ENCODE measurements at regions not wholly inside any gene's neighbourhood (a gene's known extent, or its start where the extent isn't known, plus 50 kb on each side); places are given as distances from the start of the nearest gene placed in this dataset.
A peak's percentile ranks its signal among the peaks of the same experiment; 100 is the strongest.

GRCh38 chr7:17460001-17460400 is 161.5 kb downstream of the AHR start:
- no peak overlapping the region for H3K4me3 ChIP-seq (ENCODE audit: low read depth, low read length)
- H3K36me3 ChIP-seq (ENCODE audit: insufficient read depth, low read length): no peaks in the 10 kb centered on the region
- H3K79me2 ChIP-seq (ENCODE audit: control insufficient read depth, insufficient read depth, low read length, unreplicated experiment): no peaks in the 10 kb centered on the region
- no peaks in the 10 kb centered on the region for H3K27me3 ChIP-seq (ENCODE audit: insufficient read depth, low read length)
- H2AFZ ChIP-seq (ENCODE audit: low read length, unreplicated experiment): no peak overlapping the region
- no peak overlapping the region for H3K27ac ChIP-seq (ENCODE audit: low read depth, low read length)
- peaks cover 8% of the 10 kb centered on the region for H3K4me1 ChIP-seq (ENCODE audit: control insufficient read depth, insufficient read depth, low read length, unreplicated experiment)

GRCh38 chr7:17460665-17461064 is 162.2 kb downstream of the AHR start:
- H3K27ac ChIP-seq (ENCODE audit: low read depth, low read length): no peak overlapping the region
- H3K79me2 ChIP-seq (ENCODE audit: control insufficient read depth, insufficient read depth, low read length, unreplicated experiment): no peaks in the 10 kb centered on the region
- peaks cover 8% of the 10 kb centered on the region for H3K4me1 ChIP-seq (ENCODE audit: control insufficient read depth, insufficient read depth, low read length, unreplicated experiment)
- no peaks in the 10 kb centered on the region for H3K27me3 ChIP-seq (ENCODE audit: insufficient read depth, low read length)
- no peak overlapping the region for H3K4me3 ChIP-seq (ENCODE audit: low read depth, low read length)
- no peaks in the 10 kb centered on the region for H3K36me3 ChIP-seq (ENCODE audit: insufficient read depth, low read length)
- H2AFZ ChIP-seq (ENCODE audit: low read length, unreplicated experiment): no peak overlapping the region

- H3K79me2 ChIP-seq (ENCODE audit: control insufficient read depth, insufficient read depth, low read length, unreplicated experiment): no peaks in the 10 kb centered on the region
- H3K4me1 ChIP-seq (ENCODE audit: control insufficient read depth, insufficient read depth, low read length, unreplicated experiment): no peaks in the 10 kb centered on the region
- H3K36me3 ChIP-seq (ENCODE audit: insufficient read depth, low read length): no peaks in the 10 kb centered on the region
- peak overlapping the region; percentile 55 for H2AFZ ChIP-seq (ENCODE audit: low read length, unreplicated experiment)
- no peaks in the 10 kb centered on the region for H3K27me3 ChIP-seq (ENCODE audit: insufficient read depth, low read length)
- H3K4me3 ChIP-seq (ENCODE audit: low read depth, low read length): no peak overlapping the region
- no peak overlapping the region for H3K27ac ChIP-seq (ENCODE audit: low read depth, low read length)
These were observed 163.7 kb downstream of the AHR start for GRCh38 chr7:17462131-17462631.

GRCh38 chr7:17463511-17464085 is 165.1 kb downstream of the AHR start:
- no peaks in the 10 kb centered on the region for H3K36me3 ChIP-seq (ENCODE audit: insufficient read depth, low read length)
- H3K27me3 ChIP-seq (ENCODE audit: insufficient read depth, low read length): no peaks in the 10 kb centered on the region
- H2AFZ ChIP-seq (ENCODE audit: low read length, unreplicated experiment): no peak overlapping the region
- no peaks in the 10 kb centered on the region for H3K79me2 ChIP-seq (ENCODE audit: control insufficient read depth, insufficient read depth, low read length, unreplicated experiment)
- H3K4me1 ChIP-seq (ENCODE audit: control insufficient read depth, insufficient read depth, low read length, unreplicated experiment): no peaks in the 10 kb centered on the region
- no peak overlapping the region for H3K4me3 ChIP-seq (ENCODE audit: low read depth, low read length)
- H3K27ac ChIP-seq (ENCODE audit: low read depth, low read length): no peak overlapping the region

- no peaks in the 10 kb centered on the region for H3K4me1 ChIP-seq (ENCODE audit: control insufficient read depth, insufficient read depth, low read length, unreplicated experiment)
- H3K4me3 ChIP-seq (ENCODE audit: low read depth, low read length): no peak overlapping the region
These were observed 167.8 kb downstream of the AHR start for GRCh38 chr7:17466216-17466615.

GRCh38 chr7:17467386-17467945 is 169.0 kb downstream of the AHR start:
- no peaks in the 10 kb centered on the region for H3K27me3 ChIP-seq (ENCODE audit: insufficient read depth, low read length)
- no peaks in the 10 kb centered on the region for H3K79me2 ChIP-seq (ENCODE audit: control insufficient read depth, insufficient read depth, low read length, unreplicated experiment)
- H3K27ac ChIP-seq (ENCODE audit: low read depth, low read length): no peak overlapping the region
- no peaks in the 10 kb centered on the region for H3K4me1 ChIP-seq (ENCODE audit: control insufficient read depth, insufficient read depth, low read length, unreplicated experiment)
- H3K36me3 ChIP-seq (ENCODE audit: insufficient read depth, low read length): no peaks in the 10 kb centered on the region
- H2AFZ ChIP-seq (ENCODE audit: low read length, unreplicated experiment): no peak overlapping the region
- no peak overlapping the region for H3K4me3 ChIP-seq (ENCODE audit: low read depth, low read length)

More at GRCh38 chr7:17466216-17466615, 167.8 kb downstream of the AHR start:
- Histone ChIP-seq H2AFZ (ENCODE audit: low read length, unreplicated experiment) (no peak overlapping the region), H3K27ac (ENCODE audit: low read depth, low read length) (no peak overlapping the region), H3K27me3 (ENCODE audit: insufficient read depth, low read length) (no peaks in the 10 kb centered on the region), H3K79me2 (ENCODE audit: control insufficient read depth, insufficient read depth, low read length, unreplicated experiment) (no peaks in the 10 kb centered on the region), H3K36me3 (ENCODE audit: insufficient read depth, low read length) (no peaks in the 10 kb centered on the region)

- no peaks in the 10 kb centered on the region for H3K4me1 ChIP-seq (ENCODE audit: control insufficient read depth, insufficient read depth, low read length, unreplicated experiment)
- no peak overlapping the region for H3K27ac ChIP-seq (ENCODE audit: low read depth, low read length)
- H2AFZ ChIP-seq (ENCODE audit: low read length, unreplicated experiment): no peak overlapping the region
- H3K27me3 ChIP-seq (ENCODE audit: insufficient read depth, low read length): no peaks in the 10 kb centered on the region
- no peaks in the 10 kb centered on the region for H3K36me3 ChIP-seq (ENCODE audit: insufficient read depth, low read length)
- H3K79me2 ChIP-seq (ENCODE audit: control insufficient read depth, insufficient read depth, low read length, unreplicated experiment): no peaks in the 10 kb centered on the region
- no peak overlapping the region for H3K4me3 ChIP-seq (ENCODE audit: low read depth, low read length)
These were observed 172.9 kb downstream of the AHR start for GRCh38 chr7:17471325-17471724.

- no peaks in the 10 kb centered on the region for H3K27me3 ChIP-seq (ENCODE audit: insufficient read depth, low read length)
- H3K27ac ChIP-seq (ENCODE audit: low read depth, low read length): no peak overlapping the region
- H3K36me3 ChIP-seq (ENCODE audit: insufficient read depth, low read length): no peaks in the 10 kb centered on the region
- no peaks in the 10 kb centered on the region for H3K79me2 ChIP-seq (ENCODE audit: control insufficient read depth, insufficient read depth, low read length, unreplicated experiment)
- H2AFZ ChIP-seq (ENCODE audit: low read length, unreplicated experiment): no peak overlapping the region
- H3K4me3 ChIP-seq (ENCODE audit: low read depth, low read length): no peak overlapping the region
- H3K4me1 ChIP-seq (ENCODE audit: control insufficient read depth, insufficient read depth, low read length, unreplicated experiment): no peaks in the 10 kb centered on the region
These were observed 174.1 kb downstream of the AHR start for GRCh38 chr7:17472518-17472917.

GRCh38 chr7:17472939-17473338 is 174.5 kb downstream of the AHR start:
- Histone ChIP-seq H2AFZ (ENCODE audit: low read length, unreplicated experiment) (no peak overlapping the region), H3K27ac (ENCODE audit: low read depth, low read length) (no peak overlapping the region), H3K4me3 (ENCODE audit: low read depth, low read length) (no peak overlapping the region), H3K79me2 (ENCODE audit: control insufficient read depth, insufficient read depth, low read length, unreplicated experiment) (no peaks in the 10 kb centered on the region), H3K4me1 (ENCODE audit: control insufficient read depth, insufficient read depth, low read length, unreplicated experiment) (no peaks in the 10 kb centered on the region), H3K27me3 (ENCODE audit: insufficient read depth, low read length) (no peaks in the 10 kb centered on the region), H3K36me3 (ENCODE audit: insufficient read depth, low read length) (no peaks in the 10 kb centered on the region)

- H3K27me3 ChIP-seq (ENCODE audit: insufficient read depth, low read length): no peaks in the 10 kb centered on the region
- no peaks in the 10 kb centered on the region for H3K36me3 ChIP-seq (ENCODE audit: insufficient read depth, low read length)
- H3K4me1 ChIP-seq (ENCODE audit: control insufficient read depth, insufficient read depth, low read length, unreplicated experiment): no peaks in the 10 kb centered on the region
- H3K4me3 ChIP-seq (ENCODE audit: low read depth, low read length): no peak overlapping the region
- H2AFZ ChIP-seq (ENCODE audit: low read length, unreplicated experiment): no peak overlapping the region
- no peak overlapping the region for H3K27ac ChIP-seq (ENCODE audit: low read depth, low read length)
- H3K79me2 ChIP-seq (ENCODE audit: control insufficient read depth, insufficient read depth, low read length, unreplicated experiment): no peaks in the 10 kb centered on the region
These were observed 176.4 kb downstream of the AHR start for GRCh38 chr7:17474724-17475344.

GRCh38 chr7:17477182-17477581 is 178.7 kb downstream of the AHR start:
- Histone ChIP-seq H3K79me2 (ENCODE audit: control insufficient read depth, insufficient read depth, low read length, unreplicated experiment) (no peaks in the 10 kb centered on the region), H3K4me1 (ENCODE audit: control insufficient read depth, insufficient read depth, low read length, unreplicated experiment) (no peaks in the 10 kb centered on the region), H3K36me3 (ENCODE audit: insufficient read depth, low read length) (no peaks in the 10 kb centered on the region), H3K27ac (ENCODE audit: low read depth, low read length) (no peak overlapping the region), H3K27me3 (ENCODE audit: insufficient read depth, low read length) (no peaks in the 10 kb centered on the region), H2AFZ (ENCODE audit: low read length, unreplicated experiment) (no peak overlapping the region), H3K4me3 (ENCODE audit: low read depth, low read length) (no peak overlapping the region)
